ENCODE measurements at regions not wholly inside any gene's neighbourhood (a gene's known extent, or its start where the extent isn't known, plus 50 kb on each side); places are given as distances from the start of the nearest gene placed in this dataset.

DNA sequence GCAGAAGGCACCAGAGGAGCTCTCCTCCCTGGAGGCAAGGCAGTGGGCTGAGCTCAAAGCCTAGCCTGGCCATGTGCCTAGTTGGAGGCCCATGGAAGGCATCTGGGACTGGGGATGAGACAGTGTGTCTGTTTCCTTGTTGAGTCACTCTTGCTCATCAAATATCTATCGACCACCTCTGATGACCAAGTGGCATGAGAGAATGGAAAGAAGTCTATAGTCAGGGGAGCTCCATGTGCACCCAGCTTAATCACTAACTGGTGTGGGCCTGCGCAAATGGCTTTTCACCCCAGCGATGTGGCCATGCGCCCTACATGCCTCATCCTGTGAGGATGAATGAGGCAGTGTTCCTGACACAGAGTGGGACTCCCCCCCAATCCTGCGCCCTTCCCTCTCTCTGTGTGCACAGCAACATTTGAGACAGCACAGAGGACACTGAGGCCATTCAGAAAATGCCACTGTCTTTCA lies 229.9 kb downstream of the RPS24 start:
- BruUV-seq (replicated peaks): no TSS peak
- Histone ChIP-seq H3K27me3 (ENCODE audit: insufficient read depth, low read depth) (no peaks in the 10 kb centered on the region), H3F3A (ENCODE audit: insufficient read depth, low read depth) (no peaks in the 10 kb centered on the region), H2AFZ (no peak overlapping the region), H3K27ac (no peak overlapping the region), H3K36me3 (ENCODE audit: low read depth) (no peaks in the 10 kb centered on the region), H3K9me2 (ENCODE audit: insufficient read depth) (no peaks in the 10 kb centered on the region), H4K20me1 (ENCODE audit: insufficient read depth) (no peaks in the 10 kb centered on the region), H3K4me1 (replicated peaks; ENCODE audit: insufficient read depth) (no peaks in the 10 kb centered on the region), H3K4me2 (no peak overlapping the region), H3K9me3 (ENCODE audit: insufficient read depth, low read depth) (no peaks in the 10 kb centered on the region), H3K4me3 (no peak overlapping the region), H3K79me2 (ENCODE audit: low read depth) (no peaks in the 10 kb centered on the region)
- intact Hi-C loops (cut with micrococcal nuclease; ENCODE audit: unreplicated experiment): no loop called here
- TF ChIP-seq, protein P1, sequence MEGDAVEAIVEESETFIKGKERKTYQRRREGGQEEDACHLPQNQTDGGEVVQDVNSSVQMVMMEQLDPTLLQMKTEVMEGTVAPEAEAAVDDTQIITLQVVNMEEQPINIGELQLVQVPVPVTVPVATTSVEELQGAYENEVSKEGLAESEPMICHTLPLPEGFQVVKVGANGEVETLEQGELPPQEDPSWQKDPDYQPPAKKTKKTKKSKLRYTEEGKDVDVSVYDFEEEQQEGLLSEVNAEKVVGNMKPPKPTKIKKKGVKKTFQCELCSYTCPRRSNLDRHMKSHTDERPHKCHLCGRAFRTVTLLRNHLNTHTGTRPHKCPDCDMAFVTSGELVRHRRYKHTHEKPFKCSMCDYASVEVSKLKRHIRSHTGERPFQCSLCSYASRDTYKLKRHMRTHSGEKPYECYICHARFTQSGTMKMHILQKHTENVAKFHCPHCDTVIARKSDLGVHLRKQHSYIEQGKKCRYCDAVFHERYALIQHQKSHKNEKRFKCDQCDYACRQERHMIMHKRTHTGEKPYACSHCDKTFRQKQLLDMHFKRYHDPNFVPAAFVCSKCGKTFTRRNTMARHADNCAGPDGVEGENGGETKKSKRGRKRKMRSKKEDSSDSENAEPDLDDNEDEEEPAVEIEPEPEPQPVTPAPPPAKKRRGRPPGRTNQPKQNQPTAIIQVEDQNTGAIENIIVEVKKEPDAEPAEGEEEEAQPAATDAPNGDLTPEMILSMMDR (conservative IDR thresholded peaks at IDR 0.05): no peak
- no peak for TF ChIP-seq EZH2 (IDR thresholded peaks at IDR 0.05; ENCODE audit: low read depth)
- DNase-seq: no peak
- CTCF ChIA-PET: no interaction called here
- POLR2A ChIA-PET (ENCODE audit: unreplicated experiment): no interaction called here

DNA sequence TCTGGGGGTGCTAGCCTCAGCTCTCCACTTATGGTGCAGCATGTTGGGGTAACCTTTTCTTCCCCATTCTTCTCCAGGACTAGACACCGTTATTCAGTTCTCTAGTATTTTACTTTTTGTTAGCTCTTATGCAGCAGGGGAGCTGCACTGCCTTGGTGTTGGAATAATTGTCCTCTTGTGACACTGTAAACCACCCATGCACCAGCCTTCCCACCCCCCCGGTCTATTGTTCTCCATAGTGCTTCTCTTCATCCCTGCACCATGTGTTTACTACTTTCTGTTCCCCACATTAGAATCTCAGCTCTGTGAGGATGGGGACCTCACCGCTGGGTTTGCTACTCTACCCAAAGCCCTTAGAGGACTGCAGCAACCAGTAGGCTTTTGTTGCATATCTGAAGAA lies 230.7 kb downstream of the RPS24 start:
- Histone ChIP-seq H3K4me3 (no peak overlapping the region), H3K9me2 (ENCODE audit: insufficient read depth) (no peaks in the 10 kb centered on the region), H3K4me2 (no peak overlapping the region), H3K27me3 (ENCODE audit: insufficient read depth, low read depth) (no peaks in the 10 kb centered on the region), H3K27ac (no peak overlapping the region), H4K20me1 (ENCODE audit: insufficient read depth) (no peaks in the 10 kb centered on the region), H3K4me1 (replicated peaks; ENCODE audit: insufficient read depth) (no peaks in the 10 kb centered on the region), H3K9me3 (ENCODE audit: insufficient read depth, low read depth) (no peaks in the 10 kb centered on the region), H3K36me3 (ENCODE audit: low read depth) (no peaks in the 10 kb centered on the region), H2AFZ (no peak overlapping the region), H3K79me2 (ENCODE audit: low read depth) (no peaks in the 10 kb centered on the region), H3F3A (ENCODE audit: insufficient read depth, low read depth) (no peaks in the 10 kb centered on the region)
- POLR2A ChIA-PET (ENCODE audit: unreplicated experiment): no interaction called here
- intact Hi-C loops (cut with micrococcal nuclease; ENCODE audit: unreplicated experiment): no loop called here
- DNase-seq: no peak
- no TSS peak for BruUV-seq (replicated peaks)
- TF ChIP-seq EZH2 (IDR thresholded peaks at IDR 0.05; ENCODE audit: low read depth): no peak
- TF ChIP-seq, protein P1 (conservative IDR thresholded peaks at IDR 0.05): no peak
- CTCF ChIA-PET: no interaction called here

DNA sequence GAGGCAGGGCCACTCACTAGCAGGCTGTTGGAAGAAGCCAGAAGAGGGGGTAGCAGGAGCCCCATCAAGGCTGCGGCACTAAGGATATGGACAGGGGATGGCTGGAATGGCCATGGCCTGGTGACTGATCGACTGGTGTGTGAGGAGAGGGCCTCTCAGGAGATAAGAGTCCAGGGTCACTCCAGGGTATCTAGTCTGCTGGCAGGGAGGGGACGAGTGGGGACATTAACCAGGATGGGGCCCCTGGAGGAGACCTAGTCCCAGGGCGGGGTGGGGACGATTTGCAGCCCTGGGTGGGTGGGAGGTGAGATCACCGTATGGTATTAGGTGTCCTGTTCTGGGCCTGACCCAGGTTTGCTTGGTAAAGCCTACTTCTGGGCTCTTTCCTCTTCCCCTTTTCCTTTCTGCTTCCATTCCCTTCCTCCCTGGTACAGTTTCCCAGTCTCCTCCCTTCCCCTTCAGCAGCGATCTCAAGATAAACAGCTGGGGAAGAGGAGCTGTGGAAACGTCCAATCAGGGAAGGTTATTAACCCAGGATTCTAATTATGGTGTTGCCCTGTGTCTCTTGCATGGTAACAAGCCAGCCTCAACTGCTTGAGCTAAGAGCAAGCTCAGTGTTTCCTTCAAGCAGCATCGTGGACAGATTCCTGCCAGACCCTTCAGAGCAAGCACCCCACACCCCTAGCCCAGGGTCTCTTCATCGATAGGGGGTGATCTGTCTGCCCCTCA lies 233.2 kb downstream of the RPS24 start:
- Histone ChIP-seq H3K27ac (no peak overlapping the region), H4K20me1 (ENCODE audit: insufficient read depth) (no peaks in the 10 kb centered on the region), H3K4me2 (no peak overlapping the region), H3K4me1 (replicated peaks; ENCODE audit: insufficient read depth) (no peaks in the 10 kb centered on the region), H2AFZ (no peak overlapping the region), H3K4me3 (no peak overlapping the region), H3F3A (ENCODE audit: insufficient read depth, low read depth) (no peaks in the 10 kb centered on the region), H3K9me3 (ENCODE audit: insufficient read depth, low read depth) (no peaks in the 10 kb centered on the region), H3K9me2 (ENCODE audit: insufficient read depth) (no peaks in the 10 kb centered on the region), H3K36me3 (ENCODE audit: low read depth) (no peaks in the 10 kb centered on the region), H3K79me2 (ENCODE audit: low read depth) (no peaks in the 10 kb centered on the region), H3K27me3 (ENCODE audit: insufficient read depth, low read depth) (peaks cover 12% of the 10 kb centered on the region; the same call in 1 of the 2 replicates)
- DNase-seq: no peak
- TF ChIP-seq, protein P1 (conservative IDR thresholded peaks at IDR 0.05): no peak
- no peak for TF ChIP-seq EZH2 (IDR thresholded peaks at IDR 0.05; ENCODE audit: low read depth)
- ChIA-PET CTCF (no interaction called here), POLR2A (ENCODE audit: unreplicated experiment) (no interaction called here)
- BruUV-seq (replicated peaks): no TSS peak
- intact Hi-C loops (cut with micrococcal nuclease; ENCODE audit: unreplicated experiment): no loop called here

All from PC-9 (cell line).